HG03442 (cell line): ENCODE measurements at regions not wholly inside any gene's neighbourhood (a gene's known extent, or its start where the extent isn't known, plus 50 kb on each side); places are given as distances from the start of the nearest gene placed in this dataset.
"Not testable (repeated sequence)": the region's sequence is repeated elsewhere in the genome, so short reads cannot be mapped to it uniquely, and the experiment has no call there.

Experiments used
- ATAC-seq: cut with Tn5 transposase; IDR thresholded peaks from one replicate; pipeline ENCODE4 v1.9.1; 2021; ENCODE audit warnings: mild to moderate bottlenecking, moderate library complexity; ENCODE audit not compliant: unreplicated experiment

DNA sequence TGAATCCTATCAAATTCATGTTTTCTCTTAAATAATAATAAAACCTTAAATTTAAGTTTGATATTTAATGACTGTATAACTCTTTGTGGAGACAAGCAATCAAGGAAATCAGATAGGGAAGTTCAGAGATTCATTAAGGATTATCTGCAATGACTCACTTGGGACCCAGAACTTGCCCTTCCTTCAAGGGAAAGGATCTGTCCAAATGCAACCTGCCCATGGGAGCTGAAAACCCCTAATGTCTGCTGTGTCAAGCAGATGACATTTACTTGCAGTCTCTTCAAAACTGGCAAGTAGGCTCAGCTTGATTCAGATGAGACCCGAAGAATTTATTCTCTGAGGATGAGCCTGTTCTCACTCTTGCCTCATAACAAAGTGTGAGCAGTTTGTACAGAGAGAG, 1577.6 kb downstream of the EFNA5 start:
- no peak for ATAC-seq

DNA sequence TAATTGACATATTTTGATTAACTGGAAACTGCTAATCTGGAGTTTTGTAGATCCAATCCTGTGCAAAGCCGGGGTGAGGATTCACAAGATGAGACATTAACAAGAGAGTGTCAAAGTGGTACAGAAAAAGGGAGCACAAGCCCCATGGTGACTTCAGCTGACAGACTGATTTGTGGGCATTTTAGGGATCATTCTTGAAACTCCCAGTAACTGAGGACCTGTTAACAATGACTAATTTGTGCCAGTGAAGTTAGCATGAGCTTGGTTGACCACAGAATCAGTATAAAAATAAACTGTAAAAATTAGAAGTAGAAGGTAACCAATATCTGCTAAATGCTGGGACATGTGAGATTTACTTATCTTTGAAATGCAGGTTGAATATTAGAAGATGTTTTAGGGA, 1578.3 kb downstream of the EFNA5 start:
- ATAC-seq: no peak

DNA sequence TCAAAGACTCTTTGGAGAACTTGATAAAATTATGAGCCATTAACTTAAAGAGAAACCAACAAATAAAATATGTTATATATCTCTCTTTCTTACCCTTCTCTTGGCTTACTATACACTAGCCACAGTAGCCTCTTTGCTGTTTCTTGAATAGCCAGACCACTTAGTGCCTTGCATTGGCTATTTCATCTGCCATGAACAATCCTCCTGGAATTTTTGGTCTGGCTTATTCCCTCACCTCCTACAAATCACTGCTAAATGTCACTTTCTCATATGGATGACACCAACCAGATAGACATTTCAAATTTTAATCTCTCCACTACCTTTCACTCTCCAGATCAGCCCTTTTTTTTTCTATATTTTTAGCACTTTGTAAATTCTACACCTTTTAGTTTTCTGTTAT, 1581.7 kb downstream of the EFNA5 start:
- no peak for ATAC-seq

DNA sequence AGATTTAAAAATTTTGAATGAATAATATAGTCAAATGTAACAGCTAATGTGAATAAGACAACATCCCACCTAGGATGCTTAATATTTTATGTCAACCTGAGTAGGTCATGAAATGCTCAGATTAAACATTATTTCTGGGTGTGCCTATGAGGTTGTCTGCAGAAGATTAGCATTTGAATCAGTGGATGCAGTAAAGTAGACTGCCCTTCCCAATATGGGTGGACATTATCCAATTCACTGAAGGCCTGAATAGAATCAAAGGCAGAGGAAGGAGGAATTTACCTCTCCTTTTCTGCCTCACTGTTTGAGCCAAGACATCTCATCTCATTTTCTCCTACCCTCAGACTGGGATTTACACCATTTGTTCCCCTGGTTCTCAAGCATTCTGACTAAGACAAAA, 1582.3 kb downstream of the EFNA5 start:
- no peak for ATAC-seq

DNA sequence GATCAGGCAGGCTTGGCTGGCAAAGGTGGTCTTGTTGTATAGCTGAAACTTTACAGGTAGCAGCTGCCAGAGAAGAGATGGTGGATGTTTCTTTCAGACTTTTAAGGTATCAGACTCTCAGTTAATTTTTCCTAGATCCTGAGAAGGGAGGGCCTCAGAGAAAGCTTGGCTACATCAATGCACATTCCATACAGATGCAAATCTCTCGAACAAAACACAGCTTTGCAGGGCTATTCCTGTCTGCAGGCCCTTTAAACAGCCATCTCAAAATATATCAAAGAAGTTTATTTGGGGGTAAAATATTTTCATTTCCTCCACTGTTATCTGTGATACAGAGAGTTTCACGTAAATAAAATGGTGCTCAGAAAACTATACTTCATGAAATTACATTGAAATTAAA, 1584.4 kb downstream of the EFNA5 start:
- ATAC-seq: no peak

DNA sequence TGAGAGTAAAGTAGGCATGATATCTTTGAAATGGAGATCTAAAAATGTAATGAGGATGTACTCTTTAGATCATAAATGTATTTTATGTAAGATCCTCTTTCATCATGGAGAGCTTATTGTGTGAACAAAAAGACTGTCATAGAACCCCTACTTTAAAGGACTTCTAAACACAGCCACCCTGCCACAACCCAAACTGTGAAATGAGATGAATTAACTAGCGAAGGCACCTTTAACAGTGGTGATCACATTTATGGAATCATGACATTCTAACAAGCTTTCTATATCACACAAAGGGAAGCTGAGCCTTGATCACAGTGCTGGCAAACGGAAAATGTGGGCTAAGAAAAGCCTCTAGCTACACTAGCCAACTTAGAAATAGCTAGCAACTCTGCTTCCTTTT, 1585.2 kb downstream of the EFNA5 start:
- ATAC-seq: no peak

DNA sequence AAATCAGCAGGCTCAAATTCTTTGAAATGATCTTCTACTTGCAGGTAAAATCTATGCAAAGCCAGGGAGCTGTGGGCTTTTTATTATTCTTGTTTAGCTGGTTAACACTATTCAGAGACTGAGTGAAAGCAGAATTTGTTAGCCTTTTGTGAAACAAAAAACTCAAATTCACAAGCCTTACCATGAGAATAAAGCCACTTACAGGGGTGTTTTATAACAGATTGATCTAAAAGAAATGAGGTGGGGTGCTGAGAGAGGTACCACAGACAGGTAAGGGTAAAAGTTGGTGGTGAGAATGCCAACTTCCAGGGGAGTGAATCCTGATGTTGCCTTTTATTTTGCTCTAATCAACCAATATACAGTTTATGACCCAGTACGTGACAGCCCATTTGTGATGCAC, 1585.6 kb downstream of the EFNA5 start:
- no peak for ATAC-seq

DNA sequence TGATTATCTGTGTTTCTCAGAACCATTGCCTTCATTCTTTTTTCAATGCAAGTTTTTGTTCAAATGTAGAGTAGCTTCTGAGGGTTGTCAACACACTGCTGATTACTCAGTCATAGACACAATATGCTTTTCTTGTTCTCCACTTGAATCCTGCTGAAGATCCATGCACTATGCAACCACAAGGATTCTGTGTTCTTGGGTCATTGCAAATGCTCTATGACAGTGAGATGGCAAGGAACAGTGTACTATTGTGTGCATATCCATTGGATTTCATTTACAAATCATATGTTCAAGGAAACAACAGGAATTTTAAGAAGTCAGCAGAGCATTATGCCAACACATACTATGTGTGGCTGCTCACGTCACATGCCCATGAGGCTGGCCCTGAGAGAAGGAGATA, 1590.2 kb downstream of the EFNA5 start:
- ATAC-seq: no peak

DNA sequence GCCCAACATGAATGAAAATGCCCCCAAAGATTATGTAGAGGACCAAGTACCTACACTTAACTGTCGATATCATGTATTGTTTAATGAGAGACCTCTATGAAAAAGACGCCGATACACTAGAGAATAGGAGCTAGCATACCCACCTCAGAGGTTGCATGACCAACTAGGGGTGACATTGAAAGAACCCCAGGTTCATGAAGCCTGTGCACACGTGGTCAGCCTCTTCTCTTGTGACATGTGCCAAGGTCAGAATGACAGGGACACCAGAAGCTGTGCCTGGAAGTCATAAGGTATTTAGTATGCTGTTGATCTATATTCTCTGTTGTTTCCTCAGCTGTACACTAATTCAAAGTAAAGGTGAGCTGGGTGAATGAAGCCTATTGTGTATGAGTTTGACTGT, 1594.1 kb downstream of the EFNA5 start:
- ATAC-seq: no peak

DNA sequence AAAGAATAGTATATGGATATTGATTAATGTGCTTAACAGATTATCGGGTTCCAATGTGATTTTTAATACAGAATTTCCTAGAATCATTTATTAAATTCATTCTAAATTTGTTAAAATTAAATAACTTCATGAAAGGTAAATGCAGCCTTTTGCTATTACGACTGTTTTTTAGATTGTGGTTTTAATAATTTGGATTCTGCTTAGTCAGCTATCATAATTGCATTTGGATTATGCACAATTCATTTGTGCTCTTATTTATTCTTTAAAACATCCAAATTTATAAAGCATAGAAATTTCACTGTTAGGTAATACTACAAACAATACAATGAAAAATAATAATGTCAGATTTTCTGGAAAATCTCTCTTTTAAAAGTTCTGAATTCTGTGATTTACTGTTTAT, 1598.5 kb downstream of the EFNA5 start:
- no peak for ATAC-seq

DNA sequence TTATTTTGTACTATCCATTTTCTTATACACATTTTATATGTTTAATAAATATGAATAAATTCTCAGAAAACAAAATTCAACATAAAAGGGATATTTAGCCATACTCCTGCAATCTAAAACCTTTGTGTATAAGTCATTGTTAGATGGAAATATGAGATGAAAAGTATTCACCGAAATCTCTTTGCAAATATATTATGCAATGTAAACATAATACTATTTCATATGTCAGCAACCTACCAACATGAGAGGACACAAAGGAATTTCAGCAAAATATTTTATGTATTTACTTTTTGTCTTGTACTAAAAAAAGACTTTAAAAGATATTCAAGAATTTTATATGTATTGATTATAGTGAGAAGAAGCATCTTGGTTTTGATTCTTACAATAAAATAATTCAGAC, 1623.4 kb downstream of the EFNA5 start:
- no peak for ATAC-seq

DNA sequence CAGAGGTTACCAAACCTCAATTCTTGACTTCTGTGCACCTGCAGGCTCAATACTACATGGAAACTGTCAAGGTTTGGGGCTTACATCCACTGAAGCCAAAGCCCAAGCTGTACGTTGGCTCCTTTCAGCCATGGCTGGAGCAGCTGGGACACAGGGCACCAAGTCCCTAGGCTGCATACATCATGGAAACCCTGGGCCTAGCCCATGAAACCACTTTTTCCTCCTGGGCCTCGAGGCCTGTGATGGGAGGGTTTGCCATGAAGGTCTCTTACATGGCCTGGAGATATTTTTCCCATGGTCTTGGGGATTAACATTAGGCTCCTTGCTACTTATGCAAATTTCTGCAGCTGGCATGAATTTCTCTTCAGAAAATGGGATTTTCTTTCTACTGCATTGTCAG, 1638.7 kb downstream of the EFNA5 start:
- not testable (repeated sequence) for ATAC-seq

DNA sequence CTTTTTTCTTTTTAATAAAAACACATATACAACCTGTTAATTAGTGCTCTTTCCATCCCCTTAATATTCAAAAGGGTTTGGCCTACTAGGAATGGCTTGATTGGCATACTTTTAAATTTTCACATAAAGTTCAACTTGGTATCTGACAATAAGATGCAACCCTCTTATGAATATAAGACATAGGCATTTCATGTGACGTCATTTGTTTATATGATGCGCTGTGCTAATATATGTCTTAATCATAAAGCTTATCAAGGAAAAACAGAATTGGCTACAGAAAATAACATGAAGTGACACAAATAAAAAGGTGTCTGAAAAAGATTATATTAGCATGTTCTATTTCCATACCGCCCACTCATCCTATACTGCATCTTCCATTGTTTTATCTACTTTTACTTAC, 1642.4 kb downstream of the EFNA5 start:
- ATAC-seq: no peak

DNA sequence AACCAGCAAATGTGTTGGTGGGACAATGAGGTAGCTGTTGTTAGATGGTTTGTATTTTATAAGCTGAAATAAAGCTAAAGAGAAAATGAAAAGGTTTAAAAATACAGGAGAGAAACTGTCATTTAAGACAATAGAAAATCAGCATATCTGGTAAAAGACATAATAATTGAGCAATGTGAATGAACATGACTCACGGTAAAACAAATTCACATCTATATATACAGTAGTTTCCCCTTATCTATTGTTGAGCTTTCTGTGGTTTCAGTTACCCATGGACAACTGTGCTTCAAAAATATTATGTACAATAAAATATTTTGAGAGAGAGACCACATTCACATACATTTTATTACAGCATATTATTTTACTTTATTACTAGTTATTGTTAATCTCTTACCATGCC, 1649.8 kb downstream of the EFNA5 start:
- no peak for ATAC-seq

DNA sequence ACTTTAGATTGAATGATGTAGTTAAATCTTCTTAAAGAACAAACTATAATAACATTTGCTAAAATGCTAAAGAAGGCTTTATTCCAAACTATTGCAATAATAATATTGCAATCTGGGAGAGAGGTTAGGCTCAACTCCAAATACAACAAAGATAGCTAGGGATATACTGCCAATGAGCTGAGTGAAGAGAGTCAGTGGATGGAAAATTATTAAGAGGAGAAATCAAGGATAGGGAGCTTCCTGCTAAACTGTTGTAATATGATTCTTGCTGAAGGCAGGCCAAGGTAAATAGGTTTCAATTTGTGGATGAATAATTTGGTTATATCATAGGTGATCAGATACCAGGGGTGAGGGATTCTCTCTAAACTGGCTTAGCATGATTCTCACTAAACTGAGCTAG, 1651.5 kb downstream of the EFNA5 start:
- ATAC-seq: no peak

DNA sequence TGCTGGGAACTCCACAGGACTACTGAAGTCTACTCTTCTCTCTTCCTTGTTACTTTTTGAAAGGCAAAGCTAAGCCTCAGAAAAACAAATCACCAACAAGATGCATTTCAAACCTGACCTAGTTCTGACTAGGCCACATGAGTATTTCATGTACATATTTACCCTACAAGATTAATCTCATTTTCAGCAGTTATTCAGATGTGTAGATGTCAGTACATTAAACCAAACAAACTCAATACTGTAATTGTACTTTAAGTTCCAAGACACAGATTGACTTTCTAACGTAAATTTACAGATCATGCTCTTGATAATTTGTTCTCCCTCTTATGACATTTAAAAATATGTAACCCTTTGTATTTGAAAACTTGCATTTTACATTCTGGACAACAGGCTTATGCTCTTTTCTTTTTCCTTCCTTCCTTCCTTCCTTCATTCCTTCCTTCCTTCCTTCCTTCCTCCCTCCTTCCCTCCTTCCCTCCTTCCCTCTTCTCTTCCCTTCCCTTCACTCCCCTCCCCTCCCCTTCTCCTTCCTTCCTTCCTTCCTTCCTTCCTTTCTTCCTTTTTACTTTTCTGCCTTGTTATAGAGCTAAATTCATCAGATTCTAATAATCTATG, 1653.4 kb downstream of the EFNA5 start:
- no peak for ATAC-seq

DNA sequence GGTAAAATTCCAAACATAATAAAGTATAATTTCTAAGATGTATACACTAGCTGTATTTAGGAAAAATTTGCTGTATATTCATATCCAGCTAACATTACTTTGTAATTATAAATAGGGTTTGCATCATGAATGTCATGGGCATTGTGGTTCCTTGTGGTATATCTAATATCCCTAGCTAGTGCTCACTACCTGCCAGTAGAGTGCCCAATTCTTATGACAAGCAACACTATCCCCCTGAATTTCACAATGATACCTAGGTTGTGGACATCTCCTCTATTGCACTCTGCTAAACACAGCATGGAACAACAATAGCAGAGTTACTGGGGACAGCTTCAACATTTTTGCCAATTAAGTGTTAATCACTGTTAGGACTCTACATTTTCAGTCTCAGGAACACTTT, 1656.5 kb downstream of the EFNA5 start:
- no peak for ATAC-seq

DNA sequence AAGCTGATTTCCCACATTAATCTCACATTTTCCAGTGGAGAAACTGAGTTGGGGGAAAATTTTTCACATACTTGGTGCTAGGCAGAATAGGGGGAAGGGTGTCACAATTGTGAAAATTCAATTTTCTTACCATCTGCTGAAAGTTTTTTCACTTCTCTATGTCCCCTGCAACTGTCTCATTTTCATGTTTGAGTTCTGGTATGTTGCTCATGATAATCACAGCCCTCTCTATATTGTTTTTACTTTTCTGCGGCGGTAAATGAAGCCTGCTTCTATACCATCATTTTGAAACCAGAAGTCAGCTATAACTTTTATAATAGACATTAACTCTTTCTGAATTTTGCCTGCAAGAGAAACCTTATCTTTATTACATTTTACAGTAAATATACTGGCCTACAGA, 1664.5 kb downstream of the EFNA5 start:
- no peak for ATAC-seq

DNA sequence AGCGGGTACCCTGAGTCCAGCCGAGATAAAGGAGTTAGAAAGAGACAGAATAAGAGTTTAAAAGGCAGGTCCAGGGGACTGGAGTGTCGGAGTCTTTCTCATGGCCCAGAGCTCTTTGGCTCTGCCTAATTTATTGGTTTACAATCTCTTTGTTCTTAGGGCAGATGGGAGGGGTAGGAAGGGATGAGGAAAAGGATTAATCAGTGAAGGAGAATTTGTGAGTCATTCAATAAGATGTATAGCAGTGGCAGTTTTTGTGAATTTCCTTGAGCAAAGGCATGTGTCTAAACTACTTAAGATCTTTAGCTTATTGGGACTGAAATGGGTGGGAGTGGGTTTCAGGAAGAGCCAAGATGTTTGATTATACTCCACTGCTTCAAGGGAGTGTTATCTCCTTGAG, 1671.7 kb downstream of the EFNA5 start:
- ATAC-seq: not testable (repeated sequence)

DNA sequence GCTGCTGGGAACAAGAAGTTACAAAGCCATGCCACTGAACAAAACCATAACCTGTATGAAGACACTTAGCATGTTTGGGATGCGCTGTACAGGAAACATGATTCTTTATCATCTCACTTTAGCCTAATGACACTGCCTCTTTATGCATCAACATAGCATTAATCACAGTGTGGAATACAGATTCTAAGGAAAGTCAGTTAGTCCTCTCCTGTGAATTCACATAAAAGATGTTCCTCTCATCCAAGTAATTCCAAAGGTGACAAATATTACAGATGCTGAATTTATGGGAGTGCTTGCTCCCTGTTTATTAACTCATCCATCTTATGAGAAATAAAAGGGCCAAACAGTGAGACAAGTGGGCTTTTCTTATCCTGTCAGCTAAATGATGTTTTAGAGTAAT, 1677.7 kb downstream of the EFNA5 start:
- no peak for ATAC-seq

DNA sequence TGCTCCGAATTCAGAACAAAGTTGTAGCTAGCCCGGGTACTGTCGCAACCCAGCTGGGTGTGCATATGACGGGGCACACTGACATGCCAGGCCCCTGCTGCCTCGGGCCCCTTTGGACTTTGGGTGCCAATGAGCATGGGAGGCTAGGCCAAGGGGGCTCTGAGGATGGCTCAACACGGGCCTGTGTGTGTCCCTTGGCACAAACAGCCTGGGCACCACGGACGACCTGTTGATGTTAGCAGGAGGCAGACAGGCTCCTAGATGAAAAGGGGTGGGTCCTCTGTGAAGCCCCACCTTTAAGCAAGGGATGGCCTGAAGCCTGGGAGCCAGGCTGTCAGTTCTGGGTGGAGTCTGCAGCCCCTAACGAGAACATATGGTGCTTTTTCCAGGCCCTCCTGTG, 1688.2 kb downstream of the EFNA5 start:
- ATAC-seq: no peak

DNA sequence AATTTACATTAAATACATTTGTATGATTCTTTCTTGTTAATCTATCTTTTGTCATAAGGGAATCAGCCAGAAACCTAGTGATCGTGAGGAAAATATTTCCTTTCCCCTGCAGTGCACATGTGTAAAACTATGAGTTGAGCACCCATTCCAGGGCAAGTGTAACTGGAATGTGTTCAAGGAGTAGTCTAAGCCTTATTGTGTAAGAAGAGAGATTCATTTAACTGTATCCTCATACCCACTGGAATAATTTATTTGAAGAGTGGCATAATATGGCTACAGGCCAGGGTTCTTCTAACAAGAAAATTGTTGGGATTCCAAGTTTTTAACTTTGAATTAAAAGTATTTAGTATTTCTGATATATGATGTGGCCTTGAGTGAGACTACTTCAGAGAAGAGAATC, 1692.7 kb downstream of the EFNA5 start:
- ATAC-seq: no peak

DNA sequence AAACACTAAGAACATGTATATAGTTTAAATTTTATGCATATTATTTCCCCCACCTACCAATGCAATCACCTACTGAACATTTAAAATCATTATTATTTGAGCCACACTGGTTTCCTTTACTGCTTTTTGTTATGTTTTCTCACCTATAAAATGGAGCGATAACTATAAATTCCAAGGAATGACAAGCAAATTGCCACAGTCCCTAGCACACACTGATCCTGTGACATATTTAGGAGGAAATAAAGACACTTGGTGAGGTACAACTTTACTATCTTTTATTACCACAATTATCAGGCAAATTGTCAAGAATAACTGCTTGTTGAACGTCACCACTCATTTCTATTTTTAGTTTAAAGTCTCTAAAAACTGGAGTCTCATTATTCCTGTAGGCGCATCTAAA, 1693.6 kb downstream of the EFNA5 start:
- no peak for ATAC-seq

DNA sequence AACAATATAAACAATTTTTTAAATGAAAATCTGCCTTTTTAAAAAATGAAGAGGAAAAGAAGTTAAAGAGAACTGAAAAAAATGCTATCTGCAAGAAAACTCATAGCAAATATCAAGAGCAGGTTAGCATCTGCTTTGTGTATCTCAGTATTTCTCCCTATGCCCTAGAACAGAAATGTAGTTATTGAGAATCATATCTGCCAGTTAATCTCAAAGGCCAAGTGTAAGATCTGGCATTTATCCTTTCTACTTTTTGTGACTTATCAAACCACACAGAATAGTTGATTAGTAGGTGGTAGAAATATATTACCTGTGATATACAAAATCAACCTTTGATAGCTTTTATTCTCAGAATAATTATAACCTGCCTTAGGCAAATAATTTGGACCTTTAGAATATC, 1699.8 kb downstream of the EFNA5 start:
- ATAC-seq: no peak
